IMR-90 (cell line): ENCODE measurements at regions not wholly inside any gene's neighbourhood (a gene's known extent, or its start where the extent isn't known, plus 50 kb on each side); places are given as distances from the start of the nearest gene placed in this dataset.

Source experiments
- ATAC-seq: fragments of 200-7000 bp; cut with Tn5 transposase; 2 replicates; pipeline ENCODE4 v1.9.1; 2020; ENCODE audit warnings: low read depth, mild to moderate bottlenecking, moderate library complexity
- BruUV-seq: library from RNA; stranded (reverse); fragments of 400-500 nt; replicated peaks from 2 replicates; lab custom pipeline; 2021; lab: Mats Ljungman, UMichigan
- CTCF ChIA-PET: fragments of 300-600 bp; formaldehyde crosslinking; extraction: SDS; loops from one replicate; lab custom pipeline; 2021; ENCODE audit warnings: antibody characterized with exemption; lab: Yijun Ruan, JAX
- POLR2A ChIA-PET: fragments of 300-600 bp; sonication (Branson Sonifier 250); formaldehyde crosslinking; loops from one replicate; lab custom pipeline; 2022; ENCODE audit warnings: antibody characterized with exemption; ENCODE audit not compliant: unreplicated experiment; lab: Charles Lee
- DNase-seq: peaks from one replicate; pipeline ENCODE4 v3.0.0; 2013
- H2AFZ ChIP-seq: replicated peaks from 2 replicates; pipeline ENCODE3; 2013; ENCODE audit warnings: low read length, mild to moderate bottlenecking; ENCODE audit not compliant: poor library complexity
- H2AK5ac ChIP-seq: 2 replicates; pipeline ENCODE4 v1.6.1; 2013; ENCODE audit warnings: low read depth, low read length, inconsistent platforms
- H2AK9ac ChIP-seq: replicated peaks from 2 replicates; pipeline ENCODE3; 2013; ENCODE audit warnings: mild to moderate bottlenecking, low read depth, low read length, moderate library complexity; ENCODE audit not compliant: poor library complexity
- H2BK120ac ChIP-seq: 2 replicates; pipeline ENCODE4 v1.6.1; 2013; ENCODE audit warnings: low read depth, low read length, inconsistent platforms
- H2BK15ac ChIP-seq: 3 replicates; pipeline ENCODE4 v1.6.1; 2013; ENCODE audit warnings: low read depth, low read length, inconsistent platforms
- H2BK20ac ChIP-seq: 2 replicates; pipeline ENCODE4 v1.6.1; 2013; ENCODE audit warnings: low read depth, mild to moderate bottlenecking, inconsistent platforms, low read length, moderate library complexity
- H2BK5ac ChIP-seq: 2 replicates; pipeline ENCODE4 v1.6.1; 2013; ENCODE audit warnings: mild to moderate bottlenecking, low read depth, low read length, inconsistent platforms; ENCODE audit not compliant: poor library complexity, severe bottlenecking
- H3K14ac ChIP-seq: replicated peaks from 2 replicates; pipeline ENCODE4 v1.6.1; 2013; ENCODE audit warnings: low read depth, low read length, inconsistent platforms
- H3K18ac ChIP-seq: 2 replicates; pipeline ENCODE4 v1.6.1; 2013; ENCODE audit warnings: low read depth, low read length, control low read depth
- H3K23ac ChIP-seq: 2 replicates; pipeline ENCODE4 v1.6.1; 2013; ENCODE audit warnings: low read depth, low read length, inconsistent platforms
- H3K27ac ChIP-seq: 2 replicates; pipeline ENCODE4 v1.5.1; 2013; ENCODE audit warnings: mild to moderate bottlenecking, control low read depth, low read length; ENCODE audit not compliant: insufficient read depth
- H3K27me3 ChIP-seq: 2 replicates; pipeline ENCODE4 v1.6.1; 2013; ENCODE audit warnings: low read length; ENCODE audit not compliant: control insufficient read depth, insufficient read depth
- H3K36me3 ChIP-seq: 2 replicates; pipeline ENCODE4 v1.6.1; 2013; ENCODE audit warnings: low read length, mixed read lengths; ENCODE audit not compliant: control insufficient read depth, insufficient read depth
- H3K4ac ChIP-seq: 2 replicates; pipeline ENCODE4 v1.6.1; 2013; ENCODE audit warnings: low read depth, low read length, inconsistent platforms
- H3K4me1 ChIP-seq: 2 replicates; pipeline ENCODE4 v1.6.1; 2013; ENCODE audit warnings: low read length, mixed read lengths; ENCODE audit not compliant: control insufficient read depth, insufficient read depth
- H3K4me2 ChIP-seq: 2 replicates; pipeline ENCODE4 v1.6.1; 2013; ENCODE audit warnings: low read depth, mild to moderate bottlenecking, control low read depth, low read length, moderate library complexity
- H3K4me3 ChIP-seq: 2 replicates; pipeline ENCODE4 v1.5.1; 2013; ENCODE audit warnings: low read depth, mild to moderate bottlenecking, control low read depth, low read length, moderate library complexity; ENCODE audit not compliant: insufficient read depth
- H3K56ac ChIP-seq: 2 replicates; pipeline ENCODE4 v1.6.1; 2013; ENCODE audit warnings: low read length, inconsistent platforms; ENCODE audit not compliant: insufficient read depth; ENCODE audit errors: extremely low read depth
- H3K79me1 ChIP-seq, 2 experiments: 2 replicates each; pipeline ENCODE4 v1.6.1; 2013; ENCODE audit warnings: low read length in 2 of 2, inconsistent platforms in 1 of 2, low read depth in 1 of 2
- H3K9ac ChIP-seq: 2 replicates; pipeline ENCODE4 v1.6.1; 2013; ENCODE audit warnings: low read depth, low read length, control low read depth
- H3K9me1 ChIP-seq: 2 replicates; pipeline ENCODE4 v1.6.1; 2013; ENCODE audit warnings: low read length, inconsistent platforms; ENCODE audit not compliant: insufficient read depth
- H3K9me3 ChIP-seq: 2 replicates; pipeline ENCODE4 v1.6.1; 2013; ENCODE audit warnings: low read length; ENCODE audit not compliant: control insufficient read depth, insufficient read depth
- H4K20me1 ChIP-seq: 2 replicates; pipeline ENCODE4 v1.6.1; 2013; ENCODE audit warnings: low read length, inconsistent platforms; ENCODE audit not compliant: insufficient read depth
- H4K5ac ChIP-seq: 2 replicates; pipeline ENCODE4 v1.6.1; 2013; ENCODE audit warnings: mild to moderate bottlenecking, low read depth, low read length, control low read depth
- H4K8ac ChIP-seq, 2 experiments: 2 replicates each; pipeline ENCODE4 v1.6.1; 2013; ENCODE audit warnings: low read depth in 2 of 2, low read length in 2 of 2, control low read depth in 1 of 2, inconsistent platforms in 1 of 2
- H4K91ac ChIP-seq: 2 replicates; pipeline ENCODE4 v1.6.1; 2013; ENCODE audit warnings: low read depth, low read length, inconsistent platforms; ENCODE audit not compliant: insufficient read depth
- BHLHE40 ChIP-seq: fragments of 150-350 bp; IDR thresholded peaks from 2 replicates; pipeline ENCODE4 v1.6.1; 2016; ENCODE audit warnings: mild to moderate bottlenecking, low read depth, low read length
- CEBPB ChIP-seq: IDR thresholded peaks from 2 replicates; pipeline ENCODE4 v1.6.1; 2012; ENCODE audit warnings: low read depth, low read length, improper control_type of control experiment
- CHD1 ChIP-seq: IDR thresholded peaks from 2 replicates; pipeline ENCODE4 v1.6.1; 2012; ENCODE audit warnings: low read depth, low read length, improper control_type of control experiment
- FOS ChIP-seq: fragments of 150-350 bp; IDR thresholded peaks from 2 replicates; pipeline ENCODE4 v1.6.1; 2016; ENCODE audit warnings: low read depth, low read length
- MAFK ChIP-seq: IDR thresholded peaks from 2 replicates; pipeline ENCODE4 v1.6.1; 2012; ENCODE audit warnings: low read depth, low read length, improper control_type of control experiment
- MXI1 ChIP-seq: IDR thresholded peaks from 2 replicates; pipeline ENCODE4 v1.6.1; 2012; ENCODE audit warnings: low read depth, mild to moderate bottlenecking, low read length, moderate library complexity, borderline replicate concordance
- NFE2L2 ChIP-seq: fragments of 150-350 bp; IDR thresholded peaks from 2 replicates; pipeline ENCODE4 v1.6.1; 2016; ENCODE audit warnings: low read depth, mild to moderate bottlenecking, low read length
- POLR2A ChIP-seq: IDR thresholded peaks from 2 replicates; pipeline ENCODE4 v1.6.1; 2012; ENCODE audit warnings: mild to moderate bottlenecking, low read depth, low read length
- RAD21 ChIP-seq: IDR thresholded peaks from 2 replicates; pipeline ENCODE4 v1.6.1; 2012; ENCODE audit warnings: low read length, improper control_type of control experiment
- SMC3 ChIP-seq: fragments of 150-350 bp; IDR thresholded peaks from 2 replicates; pipeline ENCODE4 v1.6.1; 2016; ENCODE audit warnings: low read depth, mild to moderate bottlenecking, antibody characterized with exemption, low read length, moderate library complexity
- USF2 ChIP-seq: fragments of 150-350 bp; IDR thresholded peaks from 2 replicates; pipeline ENCODE4 v1.6.1; 2017; ENCODE audit warnings: mild to moderate bottlenecking, antibody characterized with exemption, low read length, low read depth
- WGBS, 2 experiments: methylation state at CpG; one replicate each; pipeline versions ENCODE4 v1.1.5 to v1.1.7; 2013; ENCODE audit warnings: missing lambda C conversion rate in 2 of 2; ENCODE audit not compliant: insufficient read length in 1 of 2; ENCODE audit errors: extremely low coverage in 2 of 2; 5-methylcytosine and 5-hydroxymethylcytosine counted together
- dilution Hi-C: fragments of 300-500 bp; cut with HindIII; formaldehyde crosslinking; loops from one replicate; pipeline ENCODE4 v1.14.3; 2018; ENCODE audit warnings: low sequenced_read_pairs; ENCODE audit not compliant: unreplicated experiment
- in situ Hi-C: fragments of 300-500 bp; cut with MboI; formaldehyde crosslinking; loops from 3 replicates; pipeline ENCODE4 v1.14.3; 2019; ENCODE audit warnings: low sequenced_read_pairs, inconsistent platforms, mixed read lengths
- intact Hi-C: fragments of 100-400 bp; cut with micrococcal nuclease; formaldehyde crosslinking; loops from 2 replicates; pipeline ENCODE4 v1.10.0; 2022
- TF ChIP-seq, protein P1 (sequence below): conservative IDR thresholded peaks from 2 replicates; pipeline ENCODE4 v1.5.1; 2012; ENCODE audit warnings: mild to moderate bottlenecking, low read depth, low read length, improper control_type of control experiment

DNA sequence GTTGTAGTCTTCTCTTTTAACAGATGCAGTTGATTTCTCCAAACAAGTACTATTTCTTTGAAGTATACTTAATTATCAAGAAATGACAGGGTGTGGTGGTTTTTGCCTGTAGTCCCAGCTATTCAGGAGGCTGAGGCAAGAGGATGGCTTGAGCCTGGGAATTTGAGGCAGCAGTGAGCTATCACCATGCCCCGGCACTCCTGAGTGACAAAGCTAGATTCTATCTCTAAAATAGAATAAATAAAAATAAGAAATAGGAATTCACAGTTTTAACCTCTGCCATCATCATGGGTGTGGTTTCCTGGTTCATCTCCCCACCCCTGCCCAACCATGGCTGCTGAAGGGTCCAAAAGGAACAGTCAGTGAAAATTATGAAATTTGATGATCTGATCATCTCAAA is 290.2 kb upstream of the FLRT2 start:
- no peaks in the 10 kb centered on the region for H3K9me1 ChIP-seq
- H4K5ac ChIP-seq: no peak overlapping the region
- no peak overlapping the region for H2BK120ac ChIP-seq
- TF ChIP-seq BHLHE40 (no peak), POLR2A (no peak), FOS (no peak), MXI1 (no peak), CEBPB (no peak), CHD1 (no peak), RAD21 (no peak), USF2 (no peak), NFE2L2 (no peak), MAFK (no peak), SMC3 (no peak)
- TF ChIP-seq, protein P1, sequence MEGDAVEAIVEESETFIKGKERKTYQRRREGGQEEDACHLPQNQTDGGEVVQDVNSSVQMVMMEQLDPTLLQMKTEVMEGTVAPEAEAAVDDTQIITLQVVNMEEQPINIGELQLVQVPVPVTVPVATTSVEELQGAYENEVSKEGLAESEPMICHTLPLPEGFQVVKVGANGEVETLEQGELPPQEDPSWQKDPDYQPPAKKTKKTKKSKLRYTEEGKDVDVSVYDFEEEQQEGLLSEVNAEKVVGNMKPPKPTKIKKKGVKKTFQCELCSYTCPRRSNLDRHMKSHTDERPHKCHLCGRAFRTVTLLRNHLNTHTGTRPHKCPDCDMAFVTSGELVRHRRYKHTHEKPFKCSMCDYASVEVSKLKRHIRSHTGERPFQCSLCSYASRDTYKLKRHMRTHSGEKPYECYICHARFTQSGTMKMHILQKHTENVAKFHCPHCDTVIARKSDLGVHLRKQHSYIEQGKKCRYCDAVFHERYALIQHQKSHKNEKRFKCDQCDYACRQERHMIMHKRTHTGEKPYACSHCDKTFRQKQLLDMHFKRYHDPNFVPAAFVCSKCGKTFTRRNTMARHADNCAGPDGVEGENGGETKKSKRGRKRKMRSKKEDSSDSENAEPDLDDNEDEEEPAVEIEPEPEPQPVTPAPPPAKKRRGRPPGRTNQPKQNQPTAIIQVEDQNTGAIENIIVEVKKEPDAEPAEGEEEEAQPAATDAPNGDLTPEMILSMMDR: no peak
- H4K8ac ChIP-seq: no peak overlapping the region
- H3K4me3 ChIP-seq: no peak overlapping the region
- H3K36me3 ChIP-seq: no peaks in the 10 kb centered on the region
- no peak overlapping the region for H3K23ac ChIP-seq
- no peak overlapping the region for H2BK15ac ChIP-seq
- no peaks in the 10 kb centered on the region for H3K79me1 ChIP-seq
- H3K9me3 ChIP-seq: no peaks in the 10 kb centered on the region
- DNase-seq (no peak), ATAC-seq (no peak)
- dilution Hi-C loops: no loop called here
- no peak overlapping the region for H3K9ac ChIP-seq
- CTCF ChIA-PET: interaction anchor here (0.7 kb wide), 1 partner anchor 69 kb away, joined by 3 read pairs; no protein-coding TSS in a partner anchor
- no TSS peak for BruUV-seq
- H3K18ac ChIP-seq: no peak overlapping the region
- H2BK20ac ChIP-seq: no peak overlapping the region
- no peaks in the 10 kb centered on the region for H3K4me1 ChIP-seq
- H2AK5ac ChIP-seq: no peak overlapping the region
- H3K27ac ChIP-seq: no peak overlapping the region
- H3K27me3 ChIP-seq: no peaks in the 10 kb centered on the region
- in situ Hi-C loops: no loop called here
- H3K4ac ChIP-seq: no peak overlapping the region
- H2AK9ac ChIP-seq: no peak overlapping the region
- no peak overlapping the region for H4K91ac ChIP-seq
- POLR2A ChIA-PET: no interaction called here
- H2AFZ ChIP-seq: no peak overlapping the region
- no peaks in the 10 kb centered on the region for H4K20me1 ChIP-seq
- no peak overlapping the region for H3K14ac ChIP-seq
- no peak overlapping the region for H2BK5ac ChIP-seq
- H3K4me2 ChIP-seq: no peak overlapping the region
- H3K56ac ChIP-seq: no peak overlapping the region
- intact Hi-C loops: no loop called here
- WGBS, 2 experiments: no CpG with 5 or more reads among the region's 1 CpG
